SU-DHL-6 (cell line): ENCODE measurements at regions not wholly inside any gene's neighbourhood (a gene's known extent, or its start where the extent isn't known, plus 50 kb on each side); places are given as distances from the start of the nearest gene placed in this dataset.

Experiments used
- H2AFZ ChIP-seq: fragments of 200-600 bp; sonication (generic); 2 replicates; pipeline ENCODE4 v1.6.1; 2014; ENCODE audit warnings: low read depth, mild to moderate bottlenecking, moderate library complexity, mixed read lengths, antibody characterized with exemption, low read length; ENCODE audit not compliant: severe bottlenecking
- H3F3A ChIP-seq: fragments of 200-600 bp; shearing (Covaris generic); 2 replicates; pipeline ENCODE4 v1.6.0; 2016; ENCODE audit warnings: antibody characterized with exemption, mild to moderate bottlenecking; ENCODE audit not compliant: insufficient read depth
- H3K27ac ChIP-seq: fragments of 200-600 bp; sonication (generic); 2 replicates; pipeline ENCODE4 v1.5.1; 2016; ENCODE audit warnings: low read depth, mild to moderate bottlenecking, low read length, moderate library complexity, mixed read lengths
- H3K27me3 ChIP-seq: fragments of 200-600 bp; sonication (generic), shearing (Covaris generic); 2 replicates; pipeline ENCODE4 v1.6.0; 2014; ENCODE audit warnings: mild to moderate bottlenecking, low read length
- H3K36me3 ChIP-seq: fragments of 200-600 bp; sonication (generic); 2 replicates; pipeline ENCODE4 v1.6.1; 2014; ENCODE audit warnings: mild to moderate bottlenecking, low read length, mixed read lengths
- H3K4me2 ChIP-seq: fragments of 300-600, 200-600 bp; shearing (Covaris generic), sonication (generic); 2 replicates; pipeline ENCODE4 v1.6.0; 2014; ENCODE audit warnings: low read length, low read depth, mild to moderate bottlenecking; ENCODE audit not compliant: poor library complexity, severe bottlenecking
- H3K4me3 ChIP-seq: fragments of 200-600 bp; sonication (generic); 2 replicates; pipeline ENCODE4 v1.5.1; 2014; ENCODE audit warnings: antibody characterized with exemption, low read length, mild to moderate bottlenecking, mixed read lengths; ENCODE audit not compliant: insufficient read depth, poor library complexity, severe bottlenecking
- H3K79me2 ChIP-seq: fragments of 200-600 bp; sonication (generic); 2 replicates; pipeline ENCODE4 v1.6.1; 2014; ENCODE audit warnings: mild to moderate bottlenecking, low read length, moderate library complexity; ENCODE audit not compliant: insufficient read depth
- H3K9ac ChIP-seq: fragments of 200-600 bp; sonication (generic); 2 replicates; pipeline ENCODE4 v1.7.0; 2014; ENCODE audit warnings: mild to moderate bottlenecking, low read length
- H3K9me2 ChIP-seq: fragments of 200-600 bp; sonication (generic); replicated peaks from 2 replicates; pipeline ENCODE4 v1.6.1; 2014; ENCODE audit warnings: low read length; ENCODE audit not compliant: insufficient read depth
- H3K9me3 ChIP-seq: fragments of 200-600 bp; sonication (generic); 2 replicates; pipeline ENCODE4 v1.6.1; 2014; ENCODE audit warnings: low read length, mixed read lengths; ENCODE audit not compliant: insufficient read depth
- H4K20me1 ChIP-seq: fragments of 200-600 bp; sonication (generic); 2 replicates; pipeline ENCODE4 v1.6.1; 2014; ENCODE audit warnings: low read depth, mild to moderate bottlenecking, antibody characterized with exemption, low read length, moderate library complexity, mixed read lengths
- EZH2phosphoT487 ChIP-seq: fragments of 200-600 bp; sonication (generic), shearing (Covaris generic); conservative IDR thresholded peaks from 2 replicates; pipeline ENCODE4 v1.6.1; 2018; ENCODE audit warnings: mild to moderate bottlenecking, antibody characterized with exemption, low read length, moderate library complexity, mixed read lengths
- TF ChIP-seq, protein P1 (sequence below): fragments of 200-600 bp; sonication (generic); IDR thresholded peaks from one replicate; pipeline ENCODE4 v1.5.1; 2017; ENCODE audit warnings: antibody characterized with exemption, mild to moderate bottlenecking, low read length, moderate library complexity; ENCODE audit not compliant: insufficient read depth, poor library complexity, severe bottlenecking

DNA sequence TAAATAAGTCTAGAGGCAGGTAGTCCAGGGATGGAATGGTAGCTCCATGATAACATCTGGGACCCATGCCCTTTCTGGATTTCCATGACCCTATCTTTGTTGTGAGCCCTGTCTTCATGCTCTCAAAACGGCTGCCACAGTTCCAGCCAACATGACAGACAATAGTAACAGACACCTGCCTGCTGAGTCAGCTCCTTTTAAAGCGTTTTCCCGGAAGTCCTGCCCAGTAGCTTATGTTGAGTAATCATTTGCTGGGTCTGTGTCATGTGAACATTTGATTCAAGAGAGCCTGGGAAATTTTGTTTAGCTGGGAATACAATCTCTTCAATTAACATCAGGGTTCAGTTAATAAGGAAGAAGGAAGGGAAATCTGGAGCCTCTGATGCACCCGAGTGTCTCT is 262.2 kb upstream of the SULF2 start:
- Histone ChIP-seq H3K9ac (no peak overlapping the region), H3K9me3 (no peaks in the 10 kb centered on the region), H3K79me2 (no peaks in the 10 kb centered on the region), H3K36me3 (no peaks in the 10 kb centered on the region), H4K20me1 (no peaks in the 10 kb centered on the region), H3K9me2 (no peaks in the 10 kb centered on the region), H3K4me3 (no peak overlapping the region), H3K27ac (no peak overlapping the region), H3K4me2 (no peak overlapping the region), H2AFZ (no peak overlapping the region), H3F3A (no peaks in the 10 kb centered on the region), H3K27me3 (no peaks in the 10 kb centered on the region)
- TF ChIP-seq, protein P1, sequence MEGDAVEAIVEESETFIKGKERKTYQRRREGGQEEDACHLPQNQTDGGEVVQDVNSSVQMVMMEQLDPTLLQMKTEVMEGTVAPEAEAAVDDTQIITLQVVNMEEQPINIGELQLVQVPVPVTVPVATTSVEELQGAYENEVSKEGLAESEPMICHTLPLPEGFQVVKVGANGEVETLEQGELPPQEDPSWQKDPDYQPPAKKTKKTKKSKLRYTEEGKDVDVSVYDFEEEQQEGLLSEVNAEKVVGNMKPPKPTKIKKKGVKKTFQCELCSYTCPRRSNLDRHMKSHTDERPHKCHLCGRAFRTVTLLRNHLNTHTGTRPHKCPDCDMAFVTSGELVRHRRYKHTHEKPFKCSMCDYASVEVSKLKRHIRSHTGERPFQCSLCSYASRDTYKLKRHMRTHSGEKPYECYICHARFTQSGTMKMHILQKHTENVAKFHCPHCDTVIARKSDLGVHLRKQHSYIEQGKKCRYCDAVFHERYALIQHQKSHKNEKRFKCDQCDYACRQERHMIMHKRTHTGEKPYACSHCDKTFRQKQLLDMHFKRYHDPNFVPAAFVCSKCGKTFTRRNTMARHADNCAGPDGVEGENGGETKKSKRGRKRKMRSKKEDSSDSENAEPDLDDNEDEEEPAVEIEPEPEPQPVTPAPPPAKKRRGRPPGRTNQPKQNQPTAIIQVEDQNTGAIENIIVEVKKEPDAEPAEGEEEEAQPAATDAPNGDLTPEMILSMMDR, result no peak
- TF ChIP-seq EZH2phosphoT487, result no peak

DNA sequence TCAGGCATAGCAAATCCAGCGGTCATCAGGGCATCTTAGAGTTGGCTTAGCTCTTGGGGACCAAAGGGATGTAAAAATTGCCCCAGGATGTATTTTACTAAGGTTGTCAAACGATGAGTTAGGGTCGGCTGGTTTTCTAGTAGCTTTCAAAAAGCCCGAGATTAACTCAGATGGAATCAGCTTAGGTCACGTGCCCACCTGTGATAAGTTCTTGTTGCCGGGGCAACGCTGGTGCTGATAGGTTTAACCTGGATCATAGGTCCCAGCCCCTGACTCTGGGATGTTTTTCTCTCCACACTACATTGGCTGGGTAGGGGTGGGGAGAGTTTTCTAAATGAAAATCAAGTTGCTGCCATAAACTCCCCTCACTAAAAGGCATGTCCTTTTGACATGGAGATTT is 257.3 kb upstream of the SULF2 start:
- no peak overlapping the region for H3K27ac ChIP-seq
- no peak for TF ChIP-seq EZH2phosphoT487
- TF ChIP-seq, protein P1, result no peak

GRCh38 chr20:48041078-48041780 is 255.9 kb upstream of the SULF2 start:
- H3K4me2 ChIP-seq, result no peak overlapping the region
- H4K20me1 ChIP-seq, result no peaks in the 10 kb centered on the region
- no peak overlapping the region for H3K4me3 ChIP-seq
- H3K9me3 ChIP-seq, result no peaks in the 10 kb centered on the region
- no peaks in the 10 kb centered on the region for H3K36me3 ChIP-seq
- TF ChIP-seq EZH2phosphoT487, result no peak
- TF ChIP-seq, protein P1, result no peak
- H3K9me2 ChIP-seq, result no peaks in the 10 kb centered on the region
- H3K27ac ChIP-seq, result no peak overlapping the region
- no peaks in the 10 kb centered on the region for H3K27me3 ChIP-seq
- no peaks in the 10 kb centered on the region for H3F3A ChIP-seq
- H3K9ac ChIP-seq, result no peak overlapping the region
- no peak overlapping the region for H2AFZ ChIP-seq
- no peaks in the 10 kb centered on the region for H3K79me2 ChIP-seq

More for the DNA sequence above, 257.3 kb upstream of the SULF2 start:
- H3K4me3 ChIP-seq, result no peak overlapping the region
- H3K36me3 ChIP-seq, result no peaks in the 10 kb centered on the region
- no peaks in the 10 kb centered on the region for H3K9me3 ChIP-seq
- no peaks in the 10 kb centered on the region for H4K20me1 ChIP-seq
- H2AFZ ChIP-seq, result no peak overlapping the region
- H3K9ac ChIP-seq, result no peak overlapping the region
- H3K4me2 ChIP-seq, result no peak overlapping the region
- no peaks in the 10 kb centered on the region for H3K79me2 ChIP-seq
- no peaks in the 10 kb centered on the region for H3K27me3 ChIP-seq
- no peaks in the 10 kb centered on the region for H3F3A ChIP-seq
- no peaks in the 10 kb centered on the region for H3K9me2 ChIP-seq
